ENCODE measurements at regions not wholly inside any gene's neighbourhood (a gene's known extent, or its start where the extent isn't known, plus 50 kb on each side); places are given as distances from the start of the nearest gene placed in this dataset.
"Not testable (repeated sequence)": the region's sequence is repeated elsewhere in the genome, so short reads cannot be mapped to it uniquely, and the experiment has no call there.

- DNase-seq: no peak
Observed at GRCh38 chr13:83085186-83085900, 796.9 kb downstream of the SLITRK1 start.

DNA sequence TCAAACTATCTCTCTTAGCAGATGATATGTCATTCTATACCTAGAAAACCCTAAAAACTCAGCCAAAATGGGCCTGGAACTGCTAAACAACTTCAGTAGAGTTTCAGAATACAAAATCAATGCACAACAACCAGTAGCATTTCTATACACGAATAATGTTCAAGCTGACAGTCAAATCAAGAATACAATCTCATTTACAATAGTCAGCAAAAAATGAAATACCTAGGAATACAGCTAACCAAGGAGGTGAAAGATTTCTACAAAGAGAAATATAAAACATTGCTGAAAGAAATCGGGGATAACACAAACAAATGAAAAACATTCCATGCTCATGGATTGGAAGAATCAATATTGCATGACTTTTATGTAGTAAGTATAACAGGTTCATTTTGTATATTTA lies 804.8 kb downstream of the SLITRK1 start:
- no peak for DNase-seq

DNA sequence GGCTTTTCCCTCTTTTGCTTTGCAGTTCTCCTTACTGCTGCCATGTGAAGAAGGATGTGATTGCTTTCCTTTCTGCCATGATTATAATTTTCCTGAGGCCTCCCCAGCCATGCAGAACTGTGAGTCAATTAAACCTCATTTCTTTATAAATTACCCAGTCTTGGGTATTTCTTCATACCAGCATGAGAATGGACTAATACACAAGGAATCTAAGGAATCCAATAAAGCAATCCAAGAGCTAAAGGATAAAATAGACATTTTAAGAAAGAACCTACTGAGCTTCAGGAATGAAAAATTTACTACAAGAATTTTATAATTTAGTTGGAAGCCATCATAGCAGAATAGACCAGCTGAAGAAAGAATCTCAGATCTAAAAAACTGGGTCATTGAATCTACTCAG lies 808.3 kb downstream of the SLITRK1 start:
- not testable (repeated sequence) for DNase-seq

DNA sequence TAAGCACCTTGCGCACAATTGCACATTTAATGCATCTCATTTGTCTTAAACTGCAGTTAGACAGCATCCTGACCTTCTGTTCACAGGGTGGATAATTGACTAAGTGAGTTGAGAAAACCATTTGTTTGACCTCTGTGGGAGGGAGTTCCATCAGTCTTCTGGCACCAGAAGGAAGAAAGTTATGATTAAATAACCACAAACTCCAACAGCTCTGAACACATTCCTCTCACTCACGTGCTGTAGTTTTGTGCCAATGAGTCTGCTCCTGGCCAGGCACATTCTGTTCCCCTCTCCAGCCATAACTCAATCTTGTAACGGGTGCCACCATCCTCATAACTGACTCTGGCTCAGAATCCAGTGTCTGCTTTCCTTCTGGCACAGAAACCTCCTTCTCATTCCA lies 817.2 kb downstream of the SLITRK1 start:
- DNase-seq: no peak

- no peak for DNase-seq
Observed at GRCh38 chr13:83057119-83057518, 825.2 kb downstream of the SLITRK1 start.

- no peak for DNase-seq
Observed at GRCh38 chr13:83056269-83056668, 826.0 kb downstream of the SLITRK1 start.

DNA sequence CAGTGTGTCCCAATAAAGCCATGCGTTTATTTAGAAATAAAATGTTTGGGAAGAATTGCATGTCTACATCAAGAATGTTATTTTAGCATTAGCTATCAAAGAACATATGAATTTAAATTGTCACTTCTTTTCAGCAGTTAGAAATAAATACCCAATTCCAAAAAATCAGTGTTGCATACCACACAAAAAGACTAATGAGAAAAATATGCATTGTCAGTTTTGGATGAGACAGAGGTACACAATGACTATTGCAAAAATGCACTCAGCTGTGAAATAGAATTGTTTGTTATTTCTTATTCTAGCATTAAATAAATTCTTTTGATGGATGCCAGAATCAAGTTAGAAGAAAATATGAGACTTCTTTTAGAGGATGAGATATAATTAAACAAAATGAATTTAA lies 833.9 kb downstream of the SLITRK1 start:
- DNase-seq: no peak

DNA sequence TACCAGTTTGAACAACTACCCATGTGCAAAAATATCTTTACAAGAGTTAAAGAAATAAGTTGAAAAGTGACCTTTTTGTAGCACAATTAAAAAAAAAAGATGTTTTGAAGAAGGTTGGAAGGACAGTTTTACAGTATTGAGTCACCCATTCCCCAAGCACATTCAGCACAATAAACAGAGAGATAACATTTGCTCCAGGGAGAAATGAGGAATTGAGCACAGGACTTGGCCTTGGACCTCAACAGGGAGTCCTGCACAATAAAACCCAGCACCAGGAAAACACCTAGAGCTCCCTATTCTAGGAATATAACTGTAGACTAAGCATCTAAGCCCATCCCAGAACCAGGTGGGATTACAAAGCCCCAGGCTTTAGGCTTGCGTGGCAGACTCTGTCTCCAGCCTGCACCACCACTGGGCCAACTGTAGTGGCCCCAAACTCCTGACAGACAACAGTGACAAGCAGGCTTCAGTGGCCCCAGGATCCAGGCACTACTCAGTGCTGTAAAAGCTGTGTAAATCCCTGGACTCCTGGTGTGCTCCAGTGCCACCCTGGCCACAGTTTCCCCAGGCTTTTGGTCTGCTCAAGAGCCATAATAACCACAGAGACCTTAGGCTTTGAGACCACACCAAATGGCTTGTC lies 857.2 kb downstream of the SLITRK1 start:
- DNase-seq: no peak

- no peak for DNase-seq
Observed at GRCh38 chr13:83024232-83024631, 858.0 kb downstream of the SLITRK1 start.

GRCh38 chr13:83019986-83020385 lies 862.3 kb downstream of the SLITRK1 start:
- DNase-seq: no peak

DNA sequence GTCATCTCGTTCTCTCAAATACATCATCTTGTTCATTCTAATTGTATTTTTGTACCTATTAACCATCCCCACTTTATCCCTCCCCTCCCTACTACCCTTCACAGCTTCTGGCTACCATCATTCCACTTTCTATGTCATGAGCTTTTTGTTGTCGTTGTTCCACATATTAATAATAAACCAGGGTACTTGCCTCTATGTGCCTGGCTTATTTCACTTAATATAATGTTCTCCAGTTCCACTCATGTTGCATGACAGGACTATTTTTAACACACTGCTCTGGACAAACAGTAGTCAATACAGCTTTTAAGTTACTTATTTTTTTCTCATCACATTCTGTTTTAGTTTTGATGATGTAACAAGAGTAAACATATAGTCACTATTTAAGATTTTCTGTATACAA lies 872.3 kb downstream of the SLITRK1 start:
- DNase-seq: no peak

DNA sequence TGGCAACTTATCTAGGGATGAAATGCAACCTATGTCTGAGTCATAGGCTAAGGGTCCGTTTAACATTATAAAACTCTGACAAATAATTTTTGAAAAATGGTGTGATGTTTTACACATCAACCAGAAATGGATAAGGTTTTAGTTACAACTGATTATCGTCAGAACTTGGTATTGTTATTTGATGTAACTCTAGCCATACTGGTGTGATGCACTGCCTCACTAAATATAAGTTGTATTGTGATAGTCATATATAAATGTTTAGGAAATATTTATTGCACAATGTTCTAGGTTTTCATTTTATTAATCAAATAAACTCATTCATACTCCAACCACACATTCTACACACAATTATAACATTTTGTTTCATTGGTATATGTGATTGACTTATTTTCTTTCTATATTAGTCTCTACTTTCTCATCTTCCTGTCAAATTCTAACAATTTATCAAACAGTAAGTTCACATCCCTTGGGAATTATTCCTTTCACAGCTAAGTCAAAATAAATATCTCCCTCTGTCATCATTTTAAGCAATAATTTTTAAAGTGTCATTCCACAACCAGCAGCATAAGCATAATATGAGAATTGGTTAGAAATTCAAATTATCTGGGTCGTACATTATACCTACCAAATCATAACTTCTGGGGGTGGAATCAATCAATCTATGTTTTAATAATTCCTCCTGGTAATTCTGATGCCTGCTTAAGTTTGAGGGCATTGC lies 873.9 kb downstream of the SLITRK1 start:
- DNase-seq: no peak

- peak; percentile 38 for DNase-seq
Observed at GRCh38 chr13:83007226-83007625, 875.0 kb downstream of the SLITRK1 start.

- no peak for DNase-seq
Observed at GRCh38 chr13:83003185-83003584, 879.1 kb downstream of the SLITRK1 start.

GRCh38 chr13:82993417-82993816 lies 888.9 kb downstream of the SLITRK1 start:
- DNase-seq: no peak

GRCh38 chr13:82976499-82976898 lies 905.8 kb downstream of the SLITRK1 start:
- DNase-seq: no peak

DNA sequence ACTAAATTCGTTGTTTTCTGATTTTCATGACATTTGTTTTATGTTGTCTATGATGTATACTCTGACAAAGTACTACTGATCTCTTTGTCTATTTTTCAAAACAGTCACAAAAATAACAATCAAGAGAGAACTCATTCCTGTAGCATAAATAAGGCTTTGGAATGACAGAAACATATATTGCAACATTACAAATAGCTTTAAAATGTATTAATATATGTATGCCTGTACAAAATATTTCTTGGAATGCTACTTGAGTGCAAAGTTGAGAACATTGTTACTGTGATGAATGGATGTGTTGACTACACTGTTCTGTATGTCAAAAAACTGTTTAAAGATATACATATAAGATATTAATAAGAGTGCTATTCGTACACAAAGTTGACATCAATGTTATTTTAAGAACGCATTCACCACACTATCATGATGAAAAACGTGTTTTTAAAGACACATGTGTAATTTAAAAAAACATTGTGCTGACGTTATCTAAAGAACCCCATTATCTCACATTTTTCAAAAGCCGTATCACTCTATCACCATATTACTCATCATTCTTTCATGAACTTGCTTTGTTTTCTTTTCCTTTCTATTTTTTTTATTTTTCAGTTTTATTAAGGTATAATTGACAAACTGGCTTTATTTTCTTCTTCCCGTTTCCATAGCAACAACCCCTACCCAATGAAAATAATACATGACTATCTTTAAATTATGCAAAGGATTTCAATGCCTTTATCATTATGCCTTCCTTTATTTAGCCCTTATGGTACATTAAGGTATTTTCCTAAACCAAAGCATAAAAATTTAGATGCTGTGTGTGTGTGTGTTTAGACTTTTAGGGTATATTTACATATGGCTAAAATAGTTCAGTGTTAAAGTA lies 918.8 kb downstream of the SLITRK1 start:
- DNase-seq: no peak

GRCh38 chr13:82962397-82962796 lies 919.9 kb downstream of the SLITRK1 start:
- no peak for DNase-seq

DNA sequence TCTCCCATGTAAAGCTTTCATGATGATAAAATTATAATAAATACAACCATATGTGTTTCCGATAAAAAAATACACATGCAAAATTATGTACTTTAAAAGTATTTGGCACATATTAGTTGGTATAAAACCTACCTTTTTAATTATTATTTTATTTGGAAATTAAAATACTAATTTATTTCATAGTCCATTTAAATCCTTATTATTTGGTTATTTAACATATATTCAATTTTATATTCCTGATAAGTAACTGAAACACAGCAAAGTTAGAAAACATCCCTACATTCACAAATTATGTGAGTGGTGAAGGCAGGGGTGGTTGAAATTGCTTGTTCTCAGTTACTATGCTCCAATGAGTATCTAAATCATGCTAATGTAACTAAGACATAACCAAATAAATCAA lies 920.5 kb downstream of the SLITRK1 start:
- DNase-seq: no peak

GRCh38 chr13:82952336-82952735 lies 929.9 kb downstream of the SLITRK1 start:
- DNase-seq: not testable (repeated sequence)

DNA sequence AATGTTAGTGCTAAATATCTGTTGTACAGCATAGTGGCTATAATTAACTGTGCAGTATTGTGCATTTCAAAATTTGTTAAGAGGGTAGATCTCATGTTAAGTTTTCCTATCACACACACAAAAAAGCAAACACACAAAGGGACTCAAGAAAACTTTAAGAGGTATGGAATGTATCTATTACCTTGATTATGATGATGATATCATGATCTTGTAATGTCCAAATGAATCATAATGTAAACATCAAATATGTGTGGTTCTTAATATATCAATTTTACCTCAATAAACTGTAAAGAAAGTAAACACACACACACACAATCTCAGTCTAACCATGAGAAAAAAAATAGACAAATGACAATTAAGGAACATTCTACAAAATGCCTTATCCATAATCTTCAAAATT lies 934.6 kb downstream of the SLITRK1 start:
- no peak for DNase-seq

GRCh38 chr13:82947191-82947621 lies 935.1 kb downstream of the SLITRK1 start:
- DNase-seq: no peak

DNA sequence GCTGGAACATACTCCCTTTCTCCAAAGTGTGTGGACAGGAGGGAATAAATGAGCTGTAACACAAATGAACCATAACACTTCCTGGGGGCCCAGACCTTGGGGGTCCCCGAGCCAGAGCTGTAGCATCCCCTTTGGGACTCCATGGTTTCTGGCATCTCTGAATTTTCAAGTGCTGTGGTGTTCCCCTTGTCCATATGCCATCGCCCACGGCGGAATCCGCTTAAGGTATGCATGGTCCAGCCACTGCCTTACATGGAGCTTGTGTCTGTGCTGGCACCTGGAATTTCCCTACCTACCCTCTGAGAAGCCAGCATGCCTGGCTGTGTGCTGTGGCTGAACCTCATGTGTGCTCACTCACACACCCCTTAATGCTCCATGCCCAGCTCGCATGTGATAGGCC lies 943.6 kb downstream of the SLITRK1 start:
- no peak for DNase-seq
